HEK293 (cell line): ENCODE measurements at regions not wholly inside any gene's neighbourhood (a gene's known extent, or its start where the extent isn't known, plus 50 kb on each side); places are given as distances from the start of the nearest gene placed in this dataset.

ENCODE experiments used
- CTCF ChIA-PET: fragments of 350-600 bp; formaldehyde crosslinking; extraction: SDS; loops from one replicate; lab custom pipeline; 2021; ENCODE audit warnings: antibody characterized with exemption; lab: Yijun Ruan, JAX
- POLR2A ChIA-PET: fragments of 300-600 bp; formaldehyde crosslinking; extraction: SDS; loops from one replicate; lab custom pipeline; 2020; ENCODE audit warnings: antibody characterized with exemption, inconsistent platforms; lab: Yijun Ruan, JAX
- H3K27ac ChIP-seq: fragments of 200-500 bp; sonication (Bioruptor generic); 2 replicates; pipeline ENCODE4 v1.5.1; 2014; ENCODE audit warnings: low read depth, low read length, control low read depth, inconsistent platforms; ENCODE audit errors: extremely low read depth
- H3K36me3 ChIP-seq, 2 experiments: fragments of 200-500 bp in 1 of 2; sonication (Bioruptor generic) in 1 of 2; 1 replicate in 1 of 2; 2 replicates in 1 of 2; pipeline ENCODE4 v1.5.1; 2014 to 2017; ENCODE audit warnings: inconsistent platforms in 2 of 2, low read length in 2 of 2; ENCODE audit not compliant: control insufficient read depth in 2 of 2, insufficient read depth in 1 of 2
- H3K4me1 ChIP-seq: fragments of 200-500 bp; sonication (Bioruptor generic); 2 replicates; pipeline ENCODE4 v1.5.1; 2014; ENCODE audit warnings: mild to moderate bottlenecking, low read length, inconsistent platforms; ENCODE audit not compliant: control insufficient read depth, insufficient read depth
- H3K4me3 ChIP-seq: 2 replicates; pipeline ENCODE4 v1.5.1; 2011; ENCODE audit warnings: low read depth, mild to moderate bottlenecking, control low read depth, low read length, moderate library complexity
- H3K9me3 ChIP-seq: fragments of 200-500 bp; sonication (Bioruptor generic); 2 replicates; pipeline ENCODE4 v1.5.1; 2014; ENCODE audit warnings: low read depth, low read length, inconsistent platforms; ENCODE audit not compliant: control insufficient read depth, insufficient read depth
- GLIS2 ChIP-seq: fragments of 450-650 bp; formaldehyde crosslinking; IDR thresholded peaks from 2 replicates; pipeline ENCODE4 v1.5.1; 2016; ENCODE audit warnings: missing biosample characterization, missing genetic modification characterization
- HOXA7 ChIP-seq: sonication (generic); formaldehyde crosslinking; IDR thresholded peaks from 2 replicates; pipeline ENCODE4 v1.8.1; 2022; ENCODE audit warnings: missing genetic modification reagents, borderline replicate concordance
- HOXD13 ChIP-seq: sonication (generic); formaldehyde crosslinking; IDR thresholded peaks from 2 replicates; pipeline ENCODE4 v1.8.0; 2022; ENCODE audit warnings: missing genetic modification reagents, borderline replicate concordance
- OVOL3 ChIP-seq: fragments of 450-650 bp; formaldehyde crosslinking; IDR thresholded peaks from 2 replicates; pipeline ENCODE4 v1.5.1; 2016; ENCODE audit warnings: missing biosample characterization, missing genetic modification characterization
- SP3 ChIP-seq: fragments of 450-650 bp; formaldehyde crosslinking; IDR thresholded peaks from 2 replicates; pipeline ENCODE4 v1.5.1; 2016; ENCODE audit warnings: missing biosample characterization, missing genetic modification characterization
- ZBTB20 ChIP-seq: fragments of 450-650 bp; formaldehyde crosslinking; IDR thresholded peaks from 2 replicates; pipeline ENCODE4 v1.5.1; 2016; ENCODE audit warnings: missing biosample characterization, missing genetic modification characterization
- ZFP69B ChIP-seq: fragments of 450-650 bp; formaldehyde crosslinking; IDR thresholded peaks from 2 replicates; pipeline ENCODE4 v1.5.1; 2016; ENCODE audit warnings: missing biosample characterization, missing genetic modification characterization
- ZNF121 ChIP-seq: fragments of 450-650 bp; formaldehyde crosslinking; IDR thresholded peaks from 2 replicates; pipeline ENCODE4 v1.5.1; 2016; ENCODE audit warnings: missing biosample characterization, missing genetic modification characterization
- ZNF138 ChIP-seq: fragments of 450-650 bp; formaldehyde crosslinking; IDR thresholded peaks from 2 replicates; pipeline ENCODE4 v1.5.1; 2016; ENCODE audit warnings: missing biosample characterization, missing genetic modification characterization, borderline replicate concordance
- ZNF169 ChIP-seq: fragments of 450-650 bp; formaldehyde crosslinking; IDR thresholded peaks from 2 replicates; pipeline ENCODE4 v1.5.1; 2016; ENCODE audit warnings: missing biosample characterization, missing genetic modification characterization
- ZNF2 ChIP-seq: fragments of 450-650 bp; formaldehyde crosslinking; IDR thresholded peaks from 2 replicates; pipeline ENCODE4 v1.5.1; 2016; ENCODE audit warnings: missing biosample characterization, missing genetic modification characterization
- ZNF354C ChIP-seq: fragments of 450-650 bp; formaldehyde crosslinking; IDR thresholded peaks from 2 replicates; pipeline ENCODE4 v1.5.1; 2016; ENCODE audit warnings: missing biosample characterization, missing genetic modification characterization, low read depth, borderline replicate concordance
- ZNF596 ChIP-seq: fragments of 450-650 bp; IDR thresholded peaks from 2 replicates; pipeline ENCODE4 v1.5.0; 2018; ENCODE audit warnings: missing biosample characterization, mild to moderate bottlenecking, missing genetic modification characterization, moderate library complexity
- ZNF654 ChIP-seq: fragments of 450-650 bp; formaldehyde crosslinking; IDR thresholded peaks from 2 replicates; pipeline ENCODE4 v1.5.1; 2016; ENCODE audit warnings: low read depth, missing biosample characterization, missing genetic modification characterization
- ZNF777 ChIP-seq: fragments of 450-650 bp; formaldehyde crosslinking; IDR thresholded peaks from 2 replicates; pipeline ENCODE4 v1.5.1; 2017; ENCODE audit warnings: missing biosample characterization, missing genetic modification characterization, borderline replicate concordance
- TF ChIP-seq, protein P1 (sequence below): fragments of 450-650 bp; formaldehyde crosslinking; optimal IDR thresholded peaks from 2 replicates; pipeline ENCODE3; 2016; ENCODE audit warnings: missing biosample characterization, mild to moderate bottlenecking, missing genetic modification characterization
- TF ChIP-seq, protein P2 (sequence below): fragments of 450-650 bp; formaldehyde crosslinking; IDR thresholded peaks from 2 replicates; pipeline ENCODE4 v1.5.0; 2017; ENCODE audit warnings: missing biosample characterization, missing genetic modification characterization, borderline replicate concordance
- TF ChIP-seq, protein P3 (sequence below): fragments of 450-650 bp; formaldehyde crosslinking; IDR thresholded peaks from 2 replicates; pipeline ENCODE4 v1.5.1; 2017; ENCODE audit warnings: missing biosample characterization, missing genetic modification characterization
- TF ChIP-seq, protein P4 (sequence below): fragments of 450-650 bp; formaldehyde crosslinking; IDR thresholded peaks from 2 replicates; pipeline ENCODE4 v1.5.1; 2016; ENCODE audit warnings: missing biosample characterization, missing genetic modification characterization, borderline replicate concordance

DNA sequence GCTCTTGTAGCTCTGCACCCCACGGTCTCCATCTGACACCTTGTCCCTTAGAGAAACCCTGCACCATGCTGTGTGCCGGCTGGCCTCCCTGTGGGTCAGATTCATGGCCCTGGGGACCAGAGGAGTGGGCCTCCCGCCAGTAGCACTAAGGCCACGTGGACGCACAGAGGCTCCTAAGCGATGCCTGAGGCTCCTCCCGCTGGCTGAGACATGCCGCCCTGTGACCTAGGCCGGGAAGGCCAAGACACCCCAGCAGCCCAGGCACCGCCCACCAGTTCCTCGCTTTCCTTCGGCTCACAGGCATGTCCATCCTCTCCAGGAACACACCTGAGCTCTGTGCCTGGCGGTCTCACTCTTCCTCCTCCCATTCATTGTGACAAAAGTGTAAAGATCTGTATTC lies 311.0 kb downstream of the THBS2 start:
- H3K9me3 ChIP-seq = no peaks in the 10 kb centered on the region
- TF ChIP-seq ZNF169 (tag by site-specific recombination) = no peak
- TF ChIP-seq, protein P1, sequence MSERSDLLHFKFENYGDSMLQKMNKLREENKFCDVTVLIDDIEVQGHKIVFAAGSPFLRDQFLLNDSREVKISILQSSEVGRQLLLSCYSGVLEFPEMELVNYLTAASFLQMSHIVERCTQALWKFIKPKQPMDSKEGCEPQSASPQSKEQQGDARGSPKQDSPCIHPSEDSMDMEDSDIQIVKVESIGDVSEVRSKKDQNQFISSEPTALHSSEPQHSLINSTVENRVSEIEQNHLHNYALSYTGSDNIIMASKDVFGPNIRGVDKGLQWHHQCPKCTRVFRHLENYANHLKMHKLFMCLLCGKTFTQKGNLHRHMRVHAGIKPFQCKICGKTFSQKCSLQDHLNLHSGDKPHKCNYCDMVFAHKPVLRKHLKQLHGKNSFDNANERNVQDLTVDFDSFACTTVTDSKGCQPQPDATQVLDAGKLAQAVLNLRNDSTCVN (tag by site-specific recombination) = no peak
- TF ChIP-seq ZNF121 (tag by site-specific recombination) = no peak
- TF ChIP-seq HOXD13 (CRISPR knock-in tag) = no peak
- TF ChIP-seq, protein P2, sequence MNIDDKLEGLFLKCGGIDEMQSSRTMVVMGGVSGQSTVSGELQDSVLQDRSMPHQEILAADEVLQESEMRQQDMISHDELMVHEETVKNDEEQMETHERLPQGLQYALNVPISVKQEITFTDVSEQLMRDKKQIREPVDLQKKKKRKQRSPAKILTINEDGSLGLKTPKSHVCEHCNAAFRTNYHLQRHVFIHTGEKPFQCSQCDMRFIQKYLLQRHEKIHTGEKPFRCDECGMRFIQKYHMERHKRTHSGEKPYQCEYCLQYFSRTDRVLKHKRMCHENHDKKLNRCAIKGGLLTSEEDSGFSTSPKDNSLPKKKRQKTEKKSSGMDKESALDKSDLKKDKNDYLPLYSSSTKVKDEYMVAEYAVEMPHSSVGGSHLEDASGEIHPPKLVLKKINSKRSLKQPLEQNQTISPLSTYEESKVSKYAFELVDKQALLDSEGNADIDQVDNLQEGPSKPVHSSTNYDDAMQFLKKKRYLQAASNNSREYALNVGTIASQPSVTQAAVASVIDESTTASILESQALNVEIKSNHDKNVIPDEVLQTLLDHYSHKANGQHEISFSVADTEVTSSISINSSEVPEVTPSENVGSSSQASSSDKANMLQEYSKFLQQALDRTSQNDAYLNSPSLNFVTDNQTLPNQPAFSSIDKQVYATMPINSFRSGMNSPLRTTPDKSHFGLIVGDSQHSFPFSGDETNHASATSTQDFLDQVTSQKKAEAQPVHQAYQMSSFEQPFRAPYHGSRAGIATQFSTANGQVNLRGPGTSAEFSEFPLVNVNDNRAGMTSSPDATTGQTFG (tag by site-specific recombination) = no peak
- TF ChIP-seq, protein P3, sequence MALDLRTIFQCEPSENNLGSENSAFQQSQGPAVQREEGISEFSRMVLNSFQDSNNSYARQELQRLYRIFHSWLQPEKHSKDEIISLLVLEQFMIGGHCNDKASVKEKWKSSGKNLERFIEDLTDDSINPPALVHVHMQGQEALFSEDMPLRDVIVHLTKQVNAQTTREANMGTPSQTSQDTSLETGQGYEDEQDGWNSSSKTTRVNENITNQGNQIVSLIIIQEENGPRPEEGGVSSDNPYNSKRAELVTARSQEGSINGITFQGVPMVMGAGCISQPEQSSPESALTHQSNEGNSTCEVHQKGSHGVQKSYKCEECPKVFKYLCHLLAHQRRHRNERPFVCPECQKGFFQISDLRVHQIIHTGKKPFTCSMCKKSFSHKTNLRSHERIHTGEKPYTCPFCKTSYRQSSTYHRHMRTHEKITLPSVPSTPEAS = no peak
- TF ChIP-seq ZNF654 (tag by site-specific recombination) = no peak
- no peak for TF ChIP-seq ZNF2 (tag by site-specific recombination)
- no peak for TF ChIP-seq ZBTB20 (tag by site-specific recombination)
- TF ChIP-seq ZNF777 (tag by site-specific recombination) = no peak
- no peak for TF ChIP-seq OVOL3 (tag by site-specific recombination)
- no peak for TF ChIP-seq ZFP69B (tag by site-specific recombination)
- no peak for TF ChIP-seq ZNF138 (tag by site-specific recombination)
- no peak for TF ChIP-seq HOXA7 (CRISPR knock-in tag)
- H3K36me3 ChIP-seq = no peaks in the 10 kb centered on the region
- ChIA-PET POLR2A (no interaction called here), CTCF (interaction anchor here (0.6 kb wide), 2 partner anchors 42 to 53 kb away, joined by 3 to 4 read pairs; no protein-coding TSS in a partner anchor)
- H3K4me3 ChIP-seq = no peak overlapping the region
- no peak overlapping the region for H3K27ac ChIP-seq
- no peaks in the 10 kb centered on the region for H3K4me1 ChIP-seq

DNA sequence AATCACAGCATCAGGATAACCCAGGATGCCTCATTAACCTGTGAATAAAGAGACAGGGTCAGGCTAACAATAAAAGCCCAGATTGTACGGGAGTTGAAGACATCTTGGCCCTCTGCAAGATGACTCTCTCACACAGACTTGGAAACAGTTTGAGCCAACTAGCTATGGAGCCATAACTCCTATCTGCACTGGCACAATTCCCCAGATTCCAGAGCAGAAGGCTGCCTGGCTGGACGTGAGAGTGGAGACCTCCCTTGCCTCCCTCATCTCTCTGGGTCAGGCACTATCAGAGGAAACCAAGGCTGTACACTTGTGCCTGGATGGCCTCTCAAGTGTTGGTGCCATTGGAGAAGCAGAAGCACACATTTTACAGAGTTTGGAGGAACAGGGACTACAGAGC lies 312.6 kb downstream of the THBS2 start:
- no peak overlapping the region for H3K4me3 ChIP-seq
- TF ChIP-seq SP3 (tag by site-specific recombination) (no peak), GLIS2 (tag by site-specific recombination) (no peak), ZNF354C (tag by site-specific recombination) (no peak), ZNF596 (tag by site-specific recombination) (no peak)
- TF ChIP-seq, protein P4, sequence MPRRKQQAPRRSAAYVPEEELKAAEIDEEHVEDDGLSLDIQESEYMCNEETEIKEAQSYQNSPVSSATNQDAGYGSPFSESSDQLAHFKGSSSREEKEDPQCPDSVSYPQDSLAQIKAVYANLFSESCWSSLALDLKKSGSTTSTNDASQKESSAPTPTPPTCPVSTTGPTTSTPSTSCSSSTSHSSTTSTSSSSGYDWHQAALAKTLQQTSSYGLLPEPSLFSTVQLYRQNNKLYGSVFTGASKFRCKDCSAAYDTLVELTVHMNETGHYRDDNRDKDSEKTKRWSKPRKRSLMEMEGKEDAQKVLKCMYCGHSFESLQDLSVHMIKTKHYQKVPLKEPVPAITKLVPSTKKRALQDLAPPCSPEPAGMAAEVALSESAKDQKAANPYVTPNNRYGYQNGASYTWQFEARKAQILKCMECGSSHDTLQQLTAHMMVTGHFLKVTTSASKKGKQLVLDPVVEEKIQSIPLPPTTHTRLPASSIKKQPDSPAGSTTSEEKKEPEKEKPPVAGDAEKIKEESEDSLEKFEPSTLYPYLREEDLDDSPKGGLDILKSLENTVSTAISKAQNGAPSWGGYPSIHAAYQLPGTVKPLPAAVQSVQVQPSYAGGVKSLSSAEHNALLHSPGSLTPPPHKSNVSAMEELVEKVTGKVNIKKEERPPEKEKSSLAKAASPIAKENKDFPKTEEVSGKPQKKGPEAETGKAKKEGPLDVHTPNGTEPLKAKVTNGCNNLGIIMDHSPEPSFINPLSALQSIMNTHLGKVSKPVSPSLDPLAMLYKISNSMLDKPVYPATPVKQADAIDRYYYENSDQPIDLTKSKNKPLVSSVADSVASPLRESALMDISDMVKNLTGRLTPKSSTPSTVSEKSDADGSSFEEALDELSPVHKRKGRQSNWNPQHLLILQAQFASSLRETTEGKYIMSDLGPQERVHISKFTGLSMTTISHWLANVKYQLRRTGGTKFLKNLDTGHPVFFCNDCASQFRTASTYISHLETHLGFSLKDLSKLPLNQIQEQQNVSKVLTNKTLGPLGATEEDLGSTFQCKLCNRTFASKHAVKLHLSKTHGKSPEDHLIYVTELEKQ (tag by site-specific recombination) = no peak
- POLR2A ChIA-PET = no interaction called here
- H3K36me3 ChIP-seq = no peaks in the 10 kb centered on the region
- H3K9me3 ChIP-seq = no peaks in the 10 kb centered on the region
- H3K27ac ChIP-seq = no peak overlapping the region
- no peaks in the 10 kb centered on the region for H3K4me1 ChIP-seq
- CTCF ChIA-PET = interaction anchor here (0.6 kb wide), 1 partner anchor 231 kb away, joined by 3 read pairs; no protein-coding TSS in a partner anchor
